Suprapubic skin (tissue), 4 donors: ENCODE measurements at regions not wholly inside any gene's neighbourhood (a gene's known extent, or its start where the extent isn't known, plus 50 kb on each side); places are given as distances from the start of the nearest gene placed in this dataset.

Source experiments
- DNase-seq, 2 donors: peaks; one replicate each; pipeline ENCODE4 v3.0.0-alpha.2; 2019; ENCODE audit warnings: low spot score in 2 of 2
- H3K27ac ChIP-seq: fragments of 200-600 bp; sonication (generic); one replicate; pipeline ENCODE4 v1.5.1; 2019
- H3K27me3 ChIP-seq: fragments of 200-600 bp; sonication (generic); one replicate; pipeline ENCODE4 v1.5.1; 2019
- H3K36me3 ChIP-seq: fragments of 200-600 bp; sonication (generic); one replicate; pipeline ENCODE4 v1.5.1; 2019
- H3K4me1 ChIP-seq: fragments of 200-600 bp; sonication (generic); one replicate; pipeline ENCODE4 v1.5.1; 2019
- H3K4me3 ChIP-seq: fragments of 200-600 bp; sonication (generic); one replicate; pipeline ENCODE4 v1.5.1; 2019; ENCODE audit warnings: mild to moderate bottlenecking
- H3K9me3 ChIP-seq: fragments of 200-600 bp; sonication (generic); one replicate; pipeline ENCODE4 v1.5.1; 2019
- EP300 ChIP-seq: sonication (generic); formaldehyde crosslinking; IDR thresholded peaks from one replicate; pipeline ENCODE4 v1.6.1; 2017; ENCODE audit warnings: antibody characterized with exemption
- POLR2A ChIP-seq, 2 donors: fragments of 450-650 bp; IDR thresholded peaks; one replicate each; pipeline ENCODE4 v1.6.1; 2017; ENCODE audit warnings: antibody characterized with exemption in 2 of 2, mild to moderate bottlenecking in 2 of 2, moderate library complexity in 2 of 2
- POLR2AphosphoS5 ChIP-seq, 3 donors: sonication (generic); formaldehyde crosslinking; IDR thresholded peaks; one replicate each; pipeline ENCODE4 v1.6.1; 2017; ENCODE audit warnings: antibody characterized with exemption in 3 of 3
- WGBS: methylation state at CpG from one replicate; pipeline ENCODE4 v1.1.5; 2018; 5-methylcytosine and 5-hydroxymethylcytosine counted together
- TF ChIP-seq, protein P1 (sequence below), 2 donors: fragments of 200-600 bp in 1 of 2; fragments of 450-650 bp in 1 of 2; sonication (generic) in 1 of 2; IDR thresholded peaks; one replicate each; pipeline ENCODE4 v1.5.1; 2016 to 2019; ENCODE audit warnings: antibody characterized with exemption in 2 of 2, mild to moderate bottlenecking in 1 of 2, moderate library complexity in 1 of 2

- H3K9me3 ChIP-seq = no peaks in the 10 kb centered on the region
- WGBS = 96% methylated on average over 2 of the region's 2 CpGs
- TF ChIP-seq, protein P1, sequence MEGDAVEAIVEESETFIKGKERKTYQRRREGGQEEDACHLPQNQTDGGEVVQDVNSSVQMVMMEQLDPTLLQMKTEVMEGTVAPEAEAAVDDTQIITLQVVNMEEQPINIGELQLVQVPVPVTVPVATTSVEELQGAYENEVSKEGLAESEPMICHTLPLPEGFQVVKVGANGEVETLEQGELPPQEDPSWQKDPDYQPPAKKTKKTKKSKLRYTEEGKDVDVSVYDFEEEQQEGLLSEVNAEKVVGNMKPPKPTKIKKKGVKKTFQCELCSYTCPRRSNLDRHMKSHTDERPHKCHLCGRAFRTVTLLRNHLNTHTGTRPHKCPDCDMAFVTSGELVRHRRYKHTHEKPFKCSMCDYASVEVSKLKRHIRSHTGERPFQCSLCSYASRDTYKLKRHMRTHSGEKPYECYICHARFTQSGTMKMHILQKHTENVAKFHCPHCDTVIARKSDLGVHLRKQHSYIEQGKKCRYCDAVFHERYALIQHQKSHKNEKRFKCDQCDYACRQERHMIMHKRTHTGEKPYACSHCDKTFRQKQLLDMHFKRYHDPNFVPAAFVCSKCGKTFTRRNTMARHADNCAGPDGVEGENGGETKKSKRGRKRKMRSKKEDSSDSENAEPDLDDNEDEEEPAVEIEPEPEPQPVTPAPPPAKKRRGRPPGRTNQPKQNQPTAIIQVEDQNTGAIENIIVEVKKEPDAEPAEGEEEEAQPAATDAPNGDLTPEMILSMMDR (IDR thresholded peaks at IDR 0.05) = no peak
- TF ChIP-seq POLR2A (IDR thresholded peaks at IDR 0.05) = no peak
- no peak for TF ChIP-seq POLR2AphosphoS5 (IDR thresholded peaks at IDR 0.05)
- no peak for TF ChIP-seq EP300
- H3K4me3 ChIP-seq = no peak overlapping the region
- H3K27ac ChIP-seq = no peak overlapping the region
- no peaks in the 10 kb centered on the region for H3K4me1 ChIP-seq
- no peak for DNase-seq
- no peaks in the 10 kb centered on the region for H3K27me3 ChIP-seq
- no peaks in the 10 kb centered on the region for H3K36me3 ChIP-seq
These were observed 292.5 kb downstream of the HLX start for GRCh38 chr1:221171768-221172167.

DNA sequence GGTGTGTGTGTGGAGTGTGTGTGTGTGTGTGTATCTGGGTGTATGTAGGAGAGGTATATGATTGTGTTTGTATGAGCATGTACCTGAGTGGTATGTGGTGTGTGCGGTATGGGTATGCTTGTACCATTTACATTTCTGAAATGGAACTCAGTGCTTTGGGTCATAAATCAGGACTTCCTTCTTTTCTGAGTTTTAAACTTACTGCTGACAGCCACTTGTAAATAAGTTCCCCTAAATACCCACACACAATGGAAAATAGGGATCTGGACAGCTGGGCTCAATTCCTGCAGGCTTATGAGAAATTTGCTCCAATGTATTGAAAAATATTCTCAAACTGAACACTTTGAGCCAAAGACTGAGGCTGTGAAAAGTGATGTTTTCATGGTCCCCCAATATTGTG lies 293.6 kb downstream of the HLX start:
- no peak for DNase-seq
- no peaks in the 10 kb centered on the region for H3K27me3 ChIP-seq
- H3K4me3 ChIP-seq = no peak overlapping the region
- WGBS = 73% methylated on average over 1 of the region's 1 CpG
- H3K4me1 ChIP-seq = no peaks in the 10 kb centered on the region
- no peak for TF ChIP-seq POLR2A (IDR thresholded peaks at IDR 0.05)
- TF ChIP-seq, protein P1 (IDR thresholded peaks at IDR 0.05) = no peak
- TF ChIP-seq POLR2AphosphoS5 (IDR thresholded peaks at IDR 0.05) = no peak
- no peak for TF ChIP-seq EP300
- no peaks in the 10 kb centered on the region for H3K36me3 ChIP-seq
- H3K9me3 ChIP-seq = no peaks in the 10 kb centered on the region
- H3K27ac ChIP-seq = no peak overlapping the region

DNA sequence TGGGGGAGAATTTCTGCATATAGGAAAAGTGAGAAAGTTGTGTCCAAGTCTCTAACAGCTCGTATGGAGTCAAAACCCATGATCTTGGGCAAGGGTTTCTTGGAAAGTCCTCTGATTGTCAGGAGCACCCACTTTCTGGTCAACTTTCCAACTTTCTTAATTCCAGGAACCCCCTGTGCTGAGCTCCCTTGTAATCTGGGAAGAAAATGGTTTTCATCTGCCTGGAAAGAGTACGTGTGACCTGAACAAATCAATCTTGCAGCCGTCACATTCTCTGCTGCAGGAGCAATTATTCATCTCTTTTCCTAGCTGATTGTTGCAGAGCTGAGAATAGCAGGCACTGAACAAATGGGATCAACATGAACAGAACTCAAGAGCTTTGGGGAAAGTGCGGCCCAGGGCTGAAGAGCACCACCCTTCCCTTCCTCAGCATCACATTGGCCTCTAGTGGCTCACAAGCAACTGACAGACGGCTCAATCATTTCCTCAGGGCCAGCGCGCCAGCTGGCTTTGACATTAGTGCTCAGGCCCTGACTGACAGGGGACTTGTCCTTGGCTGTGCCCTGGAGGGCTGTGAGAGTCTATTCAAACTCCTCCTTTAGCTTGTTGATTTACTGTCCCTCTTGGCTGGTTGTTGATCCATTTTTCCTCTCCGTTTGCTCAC lies 295.2 kb downstream of the HLX start:
- Histone ChIP-seq H3K4me1 (no peaks in the 10 kb centered on the region), H3K27ac (no peak overlapping the region), H3K36me3 (no peaks in the 10 kb centered on the region), H3K9me3 (no peaks in the 10 kb centered on the region), H3K4me3 (no peak overlapping the region), H3K27me3 (no peaks in the 10 kb centered on the region)
- TF ChIP-seq POLR2A (IDR thresholded peaks at IDR 0.05) = no peak
- TF ChIP-seq EP300 = no peak
- TF ChIP-seq, protein P1 (IDR thresholded peaks at IDR 0.05) = no peak
- no peak for TF ChIP-seq POLR2AphosphoS5 (IDR thresholded peaks at IDR 0.05)
- peak in 1 of 2 donors; percentile 61 for DNase-seq
- WGBS = 31% methylated on average over 8 of the region's 8 CpGs

- 85% methylated on average over 2 of the region's 2 CpGs for WGBS
These were observed 296.0 kb downstream of the HLX start for GRCh38 chr1:221175249-221175648.

DNA sequence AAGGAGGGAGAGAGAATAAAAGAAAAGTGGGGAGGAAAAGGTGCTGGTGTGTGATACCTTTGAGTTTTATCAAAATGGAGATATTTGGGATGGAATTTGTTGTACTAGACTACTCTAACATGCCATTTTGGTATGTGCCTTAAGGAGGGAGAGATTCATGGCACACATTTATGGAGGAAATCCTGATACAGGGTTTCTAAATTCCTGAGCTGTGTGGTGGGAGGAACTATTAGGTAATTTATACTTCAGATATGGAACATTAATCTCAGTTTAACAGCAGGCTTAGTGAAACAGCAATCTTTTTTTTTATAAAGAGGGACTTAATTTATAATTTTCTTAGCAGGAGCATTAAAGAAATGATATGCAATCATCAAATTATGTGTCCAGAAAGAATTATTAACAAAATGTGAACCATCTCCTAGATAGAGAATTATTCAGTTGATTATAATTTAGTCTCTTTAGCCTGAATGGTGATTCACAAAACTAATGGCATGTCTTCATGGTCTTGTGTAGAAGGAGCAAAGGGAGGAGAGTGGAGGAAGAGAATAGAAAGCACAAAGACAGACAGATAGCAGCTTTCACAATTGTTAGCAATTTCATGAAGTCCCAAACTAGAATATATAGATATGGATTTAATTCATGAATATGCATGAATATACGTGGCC lies 301.6 kb downstream of the HLX start:
- 93% methylated on average over 1 of the region's 1 CpG for WGBS
- DNase-seq = no peak
- no peaks in the 10 kb centered on the region for H3K9me3 ChIP-seq
- TF ChIP-seq POLR2AphosphoS5 (IDR thresholded peaks at IDR 0.05) = no peak
- TF ChIP-seq, protein P1 (IDR thresholded peaks at IDR 0.05) = no peak
- TF ChIP-seq EP300 = no peak
- TF ChIP-seq POLR2A (IDR thresholded peaks at IDR 0.05) = no peak
- H3K36me3 ChIP-seq = no peaks in the 10 kb centered on the region
- H3K4me3 ChIP-seq = no peak overlapping the region
- no peaks in the 10 kb centered on the region for H3K27me3 ChIP-seq
- no peaks in the 10 kb centered on the region for H3K4me1 ChIP-seq
- no peak overlapping the region for H3K27ac ChIP-seq

More at GRCh38 chr1:221175249-221175648, 296.0 kb downstream of the HLX start:
- Histone ChIP-seq H3K4me1 (no peaks in the 10 kb centered on the region), H3K27me3 (no peaks in the 10 kb centered on the region), H3K27ac (no peak overlapping the region), H3K4me3 (no peak overlapping the region), H3K36me3 (no peaks in the 10 kb centered on the region), H3K9me3 (no peaks in the 10 kb centered on the region)
- TF ChIP-seq, protein P1 (IDR thresholded peaks at IDR 0.05) = no peak
- TF ChIP-seq EP300 = no peak
- no peak for TF ChIP-seq POLR2A (IDR thresholded peaks at IDR 0.05)
- TF ChIP-seq POLR2AphosphoS5 (IDR thresholded peaks at IDR 0.05) = no peak
- DNase-seq = no peak
